ENCODE measurements at regions not wholly inside any gene's neighbourhood (a gene's known extent, or its start where the extent isn't known, plus 50 kb on each side); places are given as distances from the start of the nearest gene placed in this dataset.

DNA sequence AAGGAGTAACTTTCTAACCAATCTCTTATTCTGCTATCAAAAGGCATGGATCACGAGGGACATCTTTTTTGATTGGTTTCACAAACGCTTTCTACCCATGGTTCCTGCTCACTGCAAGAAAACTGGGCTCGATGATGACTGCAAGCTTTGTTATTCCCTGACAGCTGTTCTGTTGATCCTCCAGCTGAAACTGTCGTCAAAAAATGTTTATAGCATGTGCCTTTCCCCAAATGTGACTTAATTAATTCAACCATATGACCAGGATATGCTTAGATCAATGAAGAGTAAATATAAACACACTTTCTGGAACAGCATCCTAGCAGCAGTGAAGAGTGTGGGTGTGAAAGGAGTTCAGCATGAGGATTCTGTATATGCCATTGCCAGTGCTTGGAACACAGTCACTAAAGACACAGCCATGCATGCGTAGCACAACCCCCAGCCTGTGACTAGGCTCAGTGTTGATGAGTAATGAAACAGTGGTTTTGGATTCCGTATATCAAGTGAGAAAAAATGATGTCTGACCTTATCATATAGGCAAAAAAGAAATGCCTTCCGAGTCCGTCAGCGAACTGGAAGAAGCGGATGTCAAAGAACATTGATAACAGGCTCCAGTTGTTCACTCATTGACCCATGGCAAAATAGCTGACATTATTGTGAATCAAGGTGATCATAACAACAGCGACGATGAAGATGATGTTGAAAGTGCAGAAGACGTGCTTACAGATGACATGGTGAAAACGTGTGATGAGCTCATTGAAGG lies 347.4 kb downstream of the FGF9 start:
- DNase-seq: no peak

DNA sequence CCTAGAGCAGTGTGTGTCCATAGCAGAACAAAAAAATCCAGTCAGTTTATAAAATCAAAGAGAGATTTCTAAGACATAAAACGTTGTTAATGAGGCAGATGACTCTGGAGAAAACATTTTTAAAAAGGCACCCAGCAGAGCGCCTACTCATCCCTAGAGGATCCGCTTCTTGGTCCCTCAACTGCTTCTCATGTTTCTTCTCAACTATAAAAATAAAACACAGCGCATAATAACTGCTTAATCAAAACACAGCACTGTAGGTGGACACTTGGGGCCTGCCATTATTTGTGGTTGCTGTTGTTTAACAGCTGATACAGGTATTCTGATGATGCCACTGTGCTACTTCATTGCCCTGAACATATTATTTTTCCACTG lies 347.9 kb downstream of the FGF9 start:
- DNase-seq: no peak

DNA sequence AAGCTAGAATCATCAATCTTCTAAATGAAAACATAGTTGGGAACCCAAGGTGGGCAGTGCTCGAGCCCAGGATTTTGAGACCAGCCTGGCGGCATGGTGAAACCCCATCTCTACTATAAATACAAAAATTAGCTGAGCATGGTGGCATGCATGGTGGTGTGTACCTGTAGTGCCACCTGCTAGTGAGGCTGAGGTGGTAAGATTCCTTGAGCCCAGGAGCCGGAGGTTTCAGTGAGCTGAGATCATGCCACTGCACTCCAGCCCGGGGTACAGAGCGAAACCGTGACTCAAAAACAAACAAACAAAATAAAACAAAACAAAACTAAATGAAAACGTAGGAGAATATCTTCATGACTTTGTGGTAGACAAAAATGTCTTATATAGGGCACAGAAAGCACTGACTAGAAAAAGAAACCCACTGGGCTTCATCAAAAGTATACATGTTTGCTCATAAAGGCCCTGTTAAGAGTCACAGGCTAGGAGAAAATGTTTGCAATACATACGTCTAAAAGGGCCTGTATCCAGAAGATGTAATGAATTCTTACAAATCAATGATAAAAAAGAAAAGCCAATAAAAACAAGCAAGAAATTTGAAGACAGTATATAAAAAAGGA lies 353.6 kb downstream of the FGF9 start:
- no peak for DNase-seq

DNA sequence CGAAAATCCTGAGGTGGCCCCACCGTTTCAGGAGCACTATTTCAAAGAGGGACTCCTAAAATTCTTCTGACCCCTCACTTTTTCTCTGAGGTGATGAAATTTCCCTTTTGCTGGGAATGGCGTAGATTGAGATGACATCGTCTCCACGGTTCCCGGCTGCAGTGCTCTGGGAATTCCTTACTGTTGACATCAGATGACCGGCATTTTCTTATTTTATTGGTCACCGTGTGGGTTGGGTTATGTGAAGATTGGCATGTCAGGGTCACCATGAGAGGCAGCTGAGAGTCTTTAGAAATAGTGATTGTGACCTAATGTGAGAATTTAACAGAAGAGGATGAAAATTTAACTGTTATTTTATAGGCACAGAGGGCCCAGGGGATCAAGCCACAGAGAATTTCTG lies 356.7 kb downstream of the FGF9 start:
- no peak for DNase-seq

DNA sequence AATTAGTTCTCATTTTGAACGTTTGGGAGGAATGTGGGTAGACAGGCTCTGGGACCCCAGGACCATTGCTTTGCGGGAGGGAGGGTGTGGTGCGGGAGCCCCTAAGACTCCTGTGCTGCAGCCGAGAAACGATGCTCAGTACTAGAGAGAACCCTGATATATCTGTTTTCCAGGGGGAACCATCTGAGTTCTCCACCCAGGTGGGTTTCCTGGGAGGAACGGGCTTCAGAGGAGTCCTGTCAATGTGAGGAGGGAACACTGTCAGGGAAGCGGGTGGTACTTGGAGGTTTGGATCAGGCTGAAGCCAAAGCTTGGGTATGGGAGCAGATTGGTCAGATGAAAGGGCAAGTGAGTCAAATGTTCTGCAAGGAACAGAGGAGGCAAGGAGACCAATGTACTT lies 358.0 kb downstream of the FGF9 start:
- no peak for DNase-seq

DNA sequence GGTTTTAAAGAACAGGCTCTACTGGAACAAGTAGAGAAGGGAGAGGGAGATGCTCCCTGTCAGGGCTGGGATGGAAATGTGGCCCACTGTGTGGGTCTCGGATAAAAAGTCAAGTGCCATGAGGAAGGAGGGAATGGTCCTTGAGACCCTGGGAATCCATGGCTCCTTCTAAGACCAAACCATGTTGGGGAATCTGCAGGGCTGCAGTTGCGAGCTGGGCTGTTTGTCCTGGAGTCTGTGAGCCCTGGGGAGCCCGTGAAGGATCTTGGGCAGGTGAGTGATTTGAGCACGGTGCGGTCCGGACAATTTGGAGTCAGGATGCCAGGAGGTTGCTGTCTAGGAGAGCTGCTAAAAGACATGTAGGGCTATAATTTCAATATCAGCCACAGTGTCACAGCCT lies 359.4 kb downstream of the FGF9 start:
- no peak for DNase-seq

DNA sequence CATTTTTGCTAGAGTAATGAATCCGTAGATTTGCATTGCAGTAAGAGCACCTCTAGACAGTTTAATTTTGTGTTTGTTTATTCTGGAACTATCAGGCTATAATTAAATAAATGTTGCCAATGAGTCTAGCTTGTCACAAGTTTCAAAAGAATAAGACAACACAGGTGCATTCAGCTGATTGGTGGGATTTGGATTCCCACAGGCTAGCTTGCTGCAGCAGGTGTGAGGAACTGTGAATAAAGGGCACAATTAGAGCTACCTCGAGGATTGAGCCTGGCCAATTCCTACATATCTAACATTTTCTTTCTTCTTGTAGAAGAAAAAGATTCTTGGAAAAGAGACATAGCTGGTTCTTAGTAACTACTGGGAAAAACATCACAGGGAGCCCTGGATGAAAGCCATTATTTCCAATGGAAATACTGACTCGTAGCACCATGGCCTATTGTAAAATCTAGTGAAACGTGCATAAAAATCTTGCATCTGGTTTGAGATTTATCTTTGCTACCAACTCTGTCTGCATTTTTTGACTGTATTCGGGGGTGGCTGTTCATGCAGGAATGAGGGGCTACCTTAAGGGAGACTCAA lies 360.9 kb downstream of the FGF9 start:
- no peak for DNase-seq

DNA sequence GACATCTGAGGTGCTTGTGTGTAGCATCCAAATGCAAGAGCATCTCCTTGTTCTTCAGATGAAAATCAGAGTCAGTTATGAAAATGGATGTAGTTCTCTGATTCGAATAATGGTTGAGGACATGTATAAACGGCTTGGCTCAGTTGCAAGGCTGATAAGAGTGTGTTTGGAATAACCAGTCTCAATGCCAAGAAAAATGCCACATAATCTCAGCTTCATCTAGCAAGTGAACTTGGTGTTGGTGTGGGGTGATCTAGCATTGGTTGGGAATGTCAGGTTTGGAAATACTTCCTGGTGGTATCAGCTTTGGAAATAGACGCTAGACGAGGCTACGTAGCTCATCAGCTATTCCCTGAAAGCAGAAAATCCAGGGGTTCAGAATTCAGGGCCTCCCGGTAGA lies 362.0 kb downstream of the FGF9 start:
- no peak for DNase-seq

DNA sequence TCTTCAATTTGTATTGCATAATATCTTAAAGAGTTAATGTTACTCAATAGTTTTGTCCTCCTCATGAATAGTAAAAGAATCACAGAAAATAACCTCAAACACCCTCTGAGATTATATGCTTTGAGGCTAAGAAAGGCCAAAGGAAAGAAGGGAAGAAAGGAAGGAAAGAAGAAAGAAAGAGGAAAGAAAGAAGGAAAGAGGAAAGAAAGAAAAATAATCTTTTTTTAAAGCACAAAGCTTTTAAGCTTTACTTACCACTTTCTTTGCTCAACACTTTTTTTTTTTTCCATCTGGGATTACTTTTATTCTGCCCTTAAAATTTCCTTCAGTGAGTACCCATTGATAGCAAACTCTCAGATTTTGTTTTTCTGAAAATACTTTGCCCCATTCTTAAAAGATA lies 369.1 kb downstream of the FGF9 start:
- DNase-seq: no peak

DNA sequence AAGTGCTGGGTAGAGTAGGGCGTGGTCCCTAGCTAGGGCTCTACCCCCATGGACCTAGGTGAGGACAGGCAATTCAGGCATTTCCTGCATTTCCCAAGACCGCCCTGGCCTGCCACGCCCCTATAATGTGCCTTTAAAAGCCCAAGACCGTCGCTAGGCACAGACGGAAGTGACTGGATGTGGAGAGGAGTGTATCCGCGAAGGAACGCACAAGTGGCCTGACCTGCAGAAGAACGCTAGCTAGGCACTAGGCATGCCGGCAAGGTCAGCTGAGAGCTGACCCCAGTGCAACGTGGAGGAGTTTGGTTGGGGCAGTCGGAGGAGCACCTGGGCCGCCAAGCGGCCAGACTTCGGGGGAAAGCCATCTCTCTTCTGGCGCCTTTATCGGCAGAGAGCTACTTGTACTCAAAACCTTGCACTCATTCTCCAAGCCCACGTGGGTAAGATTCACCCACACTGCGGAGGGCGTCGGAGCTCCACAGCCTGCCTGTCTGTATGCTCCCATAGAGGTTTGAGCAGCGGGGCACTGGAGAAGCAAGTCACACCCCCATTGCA lies 370.0 kb downstream of the FGF9 start:
- no peak for DNase-seq

DNA sequence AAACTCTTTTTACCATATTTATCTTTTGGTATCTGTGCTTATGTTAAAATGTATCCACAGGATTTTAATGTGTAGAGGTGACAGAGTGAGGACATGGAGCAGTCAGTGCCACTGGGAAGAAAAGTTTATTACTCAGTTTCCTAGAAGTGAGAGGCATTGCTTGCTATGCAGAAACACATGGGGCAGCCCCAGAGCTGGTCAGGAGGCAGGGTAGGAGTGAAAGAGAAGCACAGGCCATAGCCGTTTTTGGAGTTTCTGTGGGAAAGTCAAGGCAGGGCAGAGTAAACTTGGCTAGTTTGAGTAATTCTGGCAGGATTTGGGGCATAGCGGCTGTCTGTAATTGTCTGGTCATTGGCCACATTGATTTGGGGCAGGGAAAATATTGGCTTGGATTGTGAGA lies 370.9 kb downstream of the FGF9 start:
- no peak for DNase-seq

DNA sequence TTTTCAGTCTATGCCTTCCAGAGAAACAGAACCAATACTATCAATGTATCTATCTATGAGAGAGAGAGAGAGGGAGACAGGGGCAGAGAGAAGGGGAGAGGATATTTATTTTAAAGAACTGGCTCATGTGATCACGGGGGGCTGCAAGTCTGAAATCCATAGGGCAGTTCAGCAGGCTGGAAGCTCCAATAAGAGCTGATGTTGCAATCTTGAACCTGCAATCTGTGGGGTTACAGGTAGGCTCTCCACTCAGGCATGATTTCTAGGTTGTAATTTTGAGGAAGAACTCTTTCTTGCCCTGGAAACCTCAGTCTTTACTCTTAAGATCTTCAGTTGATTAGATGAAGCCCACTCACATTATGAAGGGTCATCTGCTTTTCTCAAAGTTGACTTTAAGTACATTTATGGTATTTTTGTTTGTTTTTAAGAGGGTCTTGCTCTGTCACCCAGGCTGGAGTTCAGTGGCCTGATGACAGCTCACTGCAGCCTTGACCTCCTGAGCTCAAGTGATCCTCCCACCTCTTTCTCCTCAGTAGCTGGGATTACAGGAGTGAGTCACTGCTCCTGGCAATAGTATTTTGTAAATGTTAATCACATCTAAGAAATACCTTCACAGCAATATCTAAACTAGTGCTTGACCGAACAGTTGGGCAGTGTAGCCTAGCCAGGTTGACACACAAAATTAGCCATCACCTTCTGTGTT lies 376.4 kb downstream of the FGF9 start:
- DNase-seq: peak; percentile 5

DNA sequence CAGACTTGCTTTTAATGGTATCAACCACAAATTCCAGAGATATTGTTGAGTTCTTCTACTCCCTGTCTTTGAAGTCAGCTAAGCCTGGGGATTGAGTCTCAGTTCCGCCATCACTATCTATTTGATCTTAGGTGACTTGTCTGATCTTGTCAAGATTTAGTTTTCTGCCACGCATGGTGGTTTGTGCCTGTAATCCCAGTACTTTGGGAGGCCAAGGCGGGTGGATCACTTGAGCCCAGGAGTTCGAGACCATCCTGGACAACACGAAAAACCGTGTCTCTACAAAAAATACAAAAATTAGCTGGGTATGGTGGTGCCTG lies 376.9 kb downstream of the FGF9 start:
- DNase-seq: no peak

DNA sequence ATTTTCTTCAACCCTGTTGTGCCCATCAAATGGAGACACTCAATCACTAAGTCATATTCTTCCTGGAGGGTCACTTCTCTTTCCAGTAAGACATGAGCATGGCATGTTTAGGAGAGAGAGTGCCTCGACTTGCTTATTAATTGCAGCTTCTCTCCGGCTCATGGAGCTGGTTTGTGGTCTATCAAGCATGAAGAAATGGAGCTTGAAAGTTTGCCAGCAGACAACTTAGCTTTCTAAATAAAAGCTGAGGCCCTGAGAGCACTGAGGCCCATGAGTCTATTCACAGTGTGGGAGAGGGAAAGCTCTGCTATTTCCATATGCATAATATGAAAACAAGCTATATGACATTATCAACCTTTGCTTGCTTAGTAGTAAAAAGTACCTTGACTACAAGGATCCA lies 378.5 kb downstream of the FGF9 start:
- peak; percentile 12 for DNase-seq

DNA sequence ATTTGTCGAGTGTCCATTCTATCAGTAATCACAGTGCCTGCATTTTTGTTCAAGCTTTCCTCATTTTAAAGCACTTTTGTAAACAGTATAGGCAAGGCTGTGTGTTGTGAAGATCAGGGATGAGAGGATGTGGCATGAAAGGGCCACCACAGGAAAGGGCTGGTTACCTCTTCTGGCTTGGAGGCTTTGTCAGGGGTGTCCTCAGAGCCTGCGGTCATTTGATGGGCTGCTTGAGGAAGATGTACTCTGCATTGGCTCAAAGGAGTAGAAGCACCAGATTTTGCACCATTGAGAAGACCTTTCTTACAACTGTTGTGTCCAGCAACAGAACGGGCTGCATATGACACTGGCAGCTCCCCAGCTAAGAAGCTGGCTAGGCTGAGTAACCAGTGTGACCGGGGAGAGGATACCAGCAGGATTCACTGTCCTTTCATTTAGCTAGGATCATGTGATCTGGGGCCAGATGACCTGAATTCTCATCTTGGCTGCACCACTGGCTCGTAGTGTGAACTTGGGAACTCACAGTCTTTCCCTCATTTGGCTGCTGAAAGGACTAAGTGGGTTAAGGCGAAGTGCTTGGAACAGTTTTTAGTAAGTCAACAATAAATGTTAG lies 380.2 kb downstream of the FGF9 start:
- DNase-seq: no peak

DNA sequence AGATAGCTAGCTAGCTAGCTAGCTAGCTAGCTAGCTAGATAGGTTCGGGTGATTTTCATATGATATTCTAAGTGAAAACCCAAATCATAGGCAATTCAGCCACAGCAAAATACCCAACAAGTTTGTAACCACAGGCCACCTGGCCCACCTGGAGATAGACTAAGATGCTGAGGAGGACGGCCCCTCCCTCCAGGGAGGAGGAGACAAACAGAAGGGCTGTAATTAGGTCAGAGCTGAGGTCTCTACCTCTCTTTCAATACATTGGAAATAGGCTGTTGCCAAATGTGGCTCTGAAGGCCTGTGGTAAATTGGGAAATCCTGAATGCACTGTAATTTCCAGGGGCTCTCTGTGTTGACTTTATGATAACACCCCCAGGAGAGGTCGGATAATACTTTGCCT lies 382.2 kb downstream of the FGF9 start:
- no peak for DNase-seq

DNA sequence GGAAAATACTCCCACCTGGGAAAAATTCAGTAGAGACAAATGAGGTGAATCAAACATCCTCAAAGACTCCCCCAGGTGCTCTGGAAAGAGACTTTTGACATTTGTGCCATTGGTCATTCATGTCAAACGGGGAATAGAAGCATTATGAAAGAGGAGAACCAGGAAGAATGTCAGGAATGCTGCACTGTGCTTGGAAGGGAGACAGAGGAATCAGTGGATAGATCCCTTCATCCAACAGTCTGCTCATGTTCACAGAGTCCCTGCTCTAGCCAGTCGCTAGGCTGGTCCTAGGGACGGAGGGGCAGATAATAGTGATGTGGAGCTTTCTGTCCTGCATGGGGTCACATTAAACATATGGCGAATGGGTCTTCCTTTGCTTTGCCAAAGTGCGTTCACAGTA lies 384.4 kb downstream of the FGF9 start:
- DNase-seq: no peak

DNA sequence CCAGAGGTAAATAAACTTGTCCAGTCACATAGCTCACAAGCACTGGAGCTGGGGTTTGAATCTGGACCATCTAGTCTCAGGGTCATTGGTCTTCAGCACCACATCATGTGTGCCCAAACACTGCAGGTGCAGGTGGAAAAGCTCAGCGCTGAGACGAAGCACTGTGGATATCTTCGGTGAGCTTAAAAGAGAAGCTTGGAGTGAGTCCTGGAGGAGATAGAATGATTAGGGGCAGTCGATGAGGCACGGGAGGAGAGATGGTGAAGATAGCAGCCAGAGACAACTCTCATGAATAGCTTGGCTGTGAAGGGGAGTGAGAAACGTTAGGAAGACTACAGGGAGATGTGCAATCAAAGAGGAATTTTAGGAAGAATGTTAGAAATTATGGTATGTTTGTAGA lies 389.3 kb downstream of the FGF9 start:
- DNase-seq: no peak

DNA sequence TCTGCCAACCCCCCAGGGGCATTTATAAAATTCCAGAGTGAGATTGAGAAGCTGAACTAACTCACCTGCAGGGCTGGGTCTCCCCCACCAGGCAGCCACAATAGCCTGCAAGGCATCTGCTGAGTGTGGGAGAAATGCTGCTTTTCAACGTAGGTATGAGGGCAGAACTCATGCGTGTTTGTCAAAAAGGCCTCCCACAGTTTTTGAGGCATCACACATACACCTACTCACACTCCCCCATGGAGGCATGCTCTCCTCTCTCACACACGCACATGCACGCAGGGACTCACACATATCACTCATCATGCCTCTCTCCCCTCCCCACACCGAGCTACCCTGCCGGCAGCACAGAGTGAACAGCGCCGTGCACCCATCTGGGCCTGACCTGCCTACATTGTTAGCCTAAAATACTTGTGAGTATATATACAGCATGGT lies 390.5 kb downstream of the FGF9 start:
- no peak for DNase-seq

DNA sequence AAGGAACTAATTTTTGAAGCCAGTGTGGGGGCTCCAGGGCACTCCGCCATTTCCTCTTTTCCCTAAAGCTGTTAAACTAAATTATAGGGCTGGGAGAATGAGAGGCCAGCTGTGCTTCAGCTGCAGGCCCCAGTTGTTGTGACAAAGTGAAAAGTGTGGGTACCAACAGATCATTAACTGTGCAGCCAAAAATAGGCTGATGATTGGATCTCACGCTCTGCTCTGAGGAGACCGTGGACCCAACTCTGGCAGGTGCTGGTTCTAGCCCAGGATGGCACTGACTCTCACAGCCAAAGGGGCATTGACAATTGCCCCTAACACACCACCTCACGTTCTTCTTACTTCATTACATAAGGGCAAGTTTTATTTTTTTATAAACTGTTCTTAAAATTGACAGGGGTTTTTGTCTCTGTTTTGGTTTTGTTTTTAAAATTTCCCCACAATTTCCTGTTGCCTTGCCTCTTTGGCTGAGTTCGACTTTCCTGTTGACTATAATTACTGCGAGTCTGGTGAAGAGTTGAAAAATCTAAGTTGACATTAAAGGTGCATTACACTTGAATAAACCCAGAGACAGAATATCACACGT lies 391.0 kb downstream of the FGF9 start:
- DNase-seq: no peak

DNA sequence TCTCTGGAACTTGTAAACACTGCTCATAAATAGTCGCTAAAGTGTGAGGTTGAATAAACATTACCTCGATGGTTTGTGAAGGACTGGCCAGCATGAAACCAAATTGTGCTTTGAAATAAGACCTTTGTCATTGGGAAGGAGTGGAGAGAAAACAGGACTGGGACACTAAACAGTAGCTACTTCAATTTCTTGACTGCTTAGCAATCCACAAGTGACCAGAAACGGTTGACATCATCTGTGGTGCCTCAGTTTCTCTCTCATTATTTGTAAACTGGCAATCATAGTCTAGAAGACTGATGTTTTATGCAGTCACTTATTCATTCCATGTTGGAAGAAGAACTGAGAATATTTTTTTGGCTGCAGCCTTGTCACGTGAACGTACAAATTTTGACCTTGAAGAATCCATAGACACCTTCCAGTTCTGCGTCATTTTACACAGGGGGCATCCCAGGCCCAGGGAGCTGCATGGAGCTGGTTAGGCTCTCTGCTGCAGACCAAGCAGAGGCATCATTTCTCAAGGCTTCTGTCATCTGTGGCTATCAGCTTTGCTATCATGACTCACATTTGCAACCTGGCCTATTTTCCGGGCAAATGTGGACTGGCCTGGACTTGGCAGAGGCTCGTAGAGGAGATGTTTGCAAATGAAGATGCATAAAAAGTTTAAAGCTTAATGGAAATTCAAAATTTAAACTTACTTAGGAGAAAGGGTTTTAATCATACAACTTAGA lies 391.8 kb downstream of the FGF9 start:
- DNase-seq: peak; percentile 8

DNA sequence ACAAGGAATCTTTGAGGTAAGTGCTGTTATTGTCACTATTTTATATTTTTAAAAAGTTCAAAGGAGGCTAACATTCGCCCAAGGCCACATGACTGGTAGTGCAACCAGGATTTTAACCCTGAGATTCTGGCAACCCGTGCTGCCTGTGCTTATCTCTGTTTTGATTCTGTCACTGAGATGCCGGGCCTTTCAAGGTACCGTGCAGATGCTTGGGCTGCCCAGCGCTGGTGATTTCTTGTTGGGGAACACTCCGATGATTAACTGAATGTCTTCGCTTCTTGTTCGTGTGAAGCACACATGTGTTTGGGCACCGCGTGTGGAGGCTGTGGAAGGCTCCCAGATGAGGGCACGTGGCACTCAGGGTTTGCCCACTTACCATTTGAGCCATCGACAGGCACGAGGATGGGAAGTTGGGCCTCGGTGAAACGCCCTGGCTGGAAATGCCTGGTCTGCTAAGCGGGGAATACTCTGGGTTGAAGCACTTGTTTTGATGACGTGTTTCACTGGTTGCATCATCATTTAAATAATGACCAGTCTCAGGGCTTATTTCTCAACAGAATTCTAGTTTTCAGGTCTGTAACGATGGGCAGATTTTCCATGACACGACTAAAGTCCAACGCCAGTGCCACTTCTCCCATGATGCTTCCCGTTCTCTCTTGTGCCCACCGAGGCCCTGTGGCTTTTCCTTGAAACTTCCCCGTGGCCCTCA lies 392.7 kb downstream of the FGF9 start:
- no peak for DNase-seq
